Dendritic cell treated with granulocyte-macrophage colony-stimulating factor and Interleukin-4, amounts not matched to agents 40 ng/mL and 50 ng/mL, for 4 days (primary cell): ENCODE measurements at regions not wholly inside any gene's neighbourhood (a gene's known extent, or its start where the extent isn't known, plus 50 kb on each side); places are given as distances from the start of the nearest gene placed in this dataset.

Experiments
- H3K27ac Mint-ChIP-seq: one replicate; pipeline ENCODE4 v1.8.0; 2022; ENCODE audit warnings: mild to moderate bottlenecking, mixed read lengths
- H3K27me3 Mint-ChIP-seq: one replicate; pipeline ENCODE4 v1.8.0; 2022; ENCODE audit warnings: mild to moderate bottlenecking, mixed read lengths
- H3K36me3 Mint-ChIP-seq: one replicate; pipeline ENCODE4 v1.8.0; 2022; ENCODE audit warnings: low read depth, mixed read lengths
- H3K4me1 Mint-ChIP-seq: one replicate; pipeline ENCODE4 v1.8.0; 2022; ENCODE audit warnings: low read depth, mixed read lengths
- H3K4me3 Mint-ChIP-seq: one replicate; pipeline ENCODE4 v1.8.0; 2022; ENCODE audit warnings: mild to moderate bottlenecking, moderate library complexity, mixed read lengths
- H3K9me3 Mint-ChIP-seq: one replicate; pipeline ENCODE4 v1.8.0; 2022; ENCODE audit warnings: mixed read lengths
- intact Hi-C: fragments of 100-400 bp; cut with micrococcal nuclease; formaldehyde crosslinking; loops from one replicate; pipeline ENCODE4 v1.15.0; 2022

- no peak overlapping the region for H3K4me3 Mint-ChIP-seq
- H3K27ac Mint-ChIP-seq, result no peak overlapping the region
- no peaks in the 10 kb centered on the region for H3K4me1 Mint-ChIP-seq
- peaks cover 5% of the 10 kb centered on the region for H3K27me3 Mint-ChIP-seq
- intact Hi-C loops, result no loop called here
- no peaks in the 10 kb centered on the region for H3K9me3 Mint-ChIP-seq
- H3K36me3 Mint-ChIP-seq, result no peaks in the 10 kb centered on the region
Observed at GRCh38 chr1:14522077-14522925, 76.2 kb upstream of the KAZN start.

- Mint-ChIP-seq H3K36me3 (no peaks in the 10 kb centered on the region), H3K4me1 (no peaks in the 10 kb centered on the region), H3K27ac (no peak overlapping the region), H3K27me3 (peaks cover 5% of the 10 kb centered on the region), H3K4me3 (no peak overlapping the region), H3K9me3 (no peaks in the 10 kb centered on the region)
- intact Hi-C loops, result no loop called here
Observed at GRCh38 chr1:14522926-14523241, 75.6 kb upstream of the KAZN start.

- H3K27ac Mint-ChIP-seq, result no peak overlapping the region
- no peaks in the 10 kb centered on the region for H3K36me3 Mint-ChIP-seq
- no peak overlapping the region for H3K4me3 Mint-ChIP-seq
- H3K27me3 Mint-ChIP-seq, result peaks cover 4% of the 10 kb centered on the region
- intact Hi-C loops, result no loop called here
- no peaks in the 10 kb centered on the region for H3K9me3 Mint-ChIP-seq
- H3K4me1 Mint-ChIP-seq, result no peaks in the 10 kb centered on the region
Observed at GRCh38 chr1:14524826-14525636, 73.5 kb upstream of the KAZN start.

- H3K4me1 Mint-ChIP-seq, result no peaks in the 10 kb centered on the region
- no peaks in the 10 kb centered on the region for H3K36me3 Mint-ChIP-seq
- no peaks in the 10 kb centered on the region for H3K9me3 Mint-ChIP-seq
- intact Hi-C loops, result no loop called here
- no peak overlapping the region for H3K4me3 Mint-ChIP-seq
- H3K27me3 Mint-ChIP-seq, result peaks cover 5% of the 10 kb centered on the region
- H3K27ac Mint-ChIP-seq, result no peak overlapping the region
Observed at GRCh38 chr1:14529475-14529874, 69.0 kb upstream of the KAZN start.

- H3K36me3 Mint-ChIP-seq, result no peaks in the 10 kb centered on the region
- H3K4me1 Mint-ChIP-seq, result no peaks in the 10 kb centered on the region
- no peaks in the 10 kb centered on the region for H3K9me3 Mint-ChIP-seq
- peaks cover 14% of the 10 kb centered on the region for H3K27me3 Mint-ChIP-seq
- intact Hi-C loops, result no loop called here
- H3K27ac Mint-ChIP-seq, result no peak overlapping the region
- no peak overlapping the region for H3K4me3 Mint-ChIP-seq
Observed at GRCh38 chr1:14531519-14531918, 67.0 kb upstream of the KAZN start.

- H3K27me3 Mint-ChIP-seq, result peaks cover 20% of the 10 kb centered on the region
- H3K36me3 Mint-ChIP-seq, result no peaks in the 10 kb centered on the region
- no peaks in the 10 kb centered on the region for H3K9me3 Mint-ChIP-seq
- H3K4me1 Mint-ChIP-seq, result no peaks in the 10 kb centered on the region
- no peak overlapping the region for H3K4me3 Mint-ChIP-seq
- intact Hi-C loops, result no loop called here
- no peak overlapping the region for H3K27ac Mint-ChIP-seq
Observed at GRCh38 chr1:14535619-14536355, 62.7 kb upstream of the KAZN start.

GRCh38 chr1:14538335-14538734, 60.1 kb upstream of the KAZN start:
- H3K27ac Mint-ChIP-seq, result no peak overlapping the region
- H3K4me3 Mint-ChIP-seq, result no peak overlapping the region
- intact Hi-C loops, result no loop called here
- peaks cover 10% of the 10 kb centered on the region for H3K4me1 Mint-ChIP-seq
- H3K9me3 Mint-ChIP-seq, result no peaks in the 10 kb centered on the region
- H3K27me3 Mint-ChIP-seq, result peaks cover 27% of the 10 kb centered on the region
- no peaks in the 10 kb centered on the region for H3K36me3 Mint-ChIP-seq

- Mint-ChIP-seq H3K36me3 (no peaks in the 10 kb centered on the region), H3K27me3 (peaks cover 26% of the 10 kb centered on the region), H3K27ac (no peak overlapping the region), H3K4me3 (no peak overlapping the region), H3K9me3 (no peaks in the 10 kb centered on the region), H3K4me1 (peaks cover 15% of the 10 kb centered on the region)
- intact Hi-C loops, result no loop called here
Observed at GRCh38 chr1:14539309-14539708, 59.2 kb upstream of the KAZN start.

GRCh38 chr1:14539953-14540563, 58.4 kb upstream of the KAZN start:
- Mint-ChIP-seq H3K9me3 (no peaks in the 10 kb centered on the region), H3K4me3 (no peak overlapping the region), H3K4me1 (peaks cover 15% of the 10 kb centered on the region), H3K27me3 (peaks cover 25% of the 10 kb centered on the region), H3K36me3 (no peaks in the 10 kb centered on the region), H3K27ac (no peak overlapping the region)
- intact Hi-C loops, result no loop called here

GRCh38 chr1:14541348-14541747, 57.1 kb upstream of the KAZN start:
- peaks cover 30% of the 10 kb centered on the region for H3K27me3 Mint-ChIP-seq
- peaks cover 15% of the 10 kb centered on the region for H3K4me1 Mint-ChIP-seq
- H3K4me3 Mint-ChIP-seq, result no peak overlapping the region
- H3K36me3 Mint-ChIP-seq, result no peaks in the 10 kb centered on the region
- H3K27ac Mint-ChIP-seq, result no peak overlapping the region
- intact Hi-C loops, result no loop called here
- no peaks in the 10 kb centered on the region for H3K9me3 Mint-ChIP-seq

GRCh38 chr1:14543191-14543840, 55.2 kb upstream of the KAZN start:
- Mint-ChIP-seq H3K36me3 (no peaks in the 10 kb centered on the region), H3K4me1 (peaks cover 15% of the 10 kb centered on the region), H3K27ac (no peak overlapping the region), H3K9me3 (no peaks in the 10 kb centered on the region), H3K4me3 (no peak overlapping the region), H3K27me3 (peaks cover 34% of the 10 kb centered on the region)
- intact Hi-C loops, result no loop called here

GRCh38 chr1:14544319-14544718, 54.2 kb upstream of the KAZN start:
- H3K36me3 Mint-ChIP-seq, result no peaks in the 10 kb centered on the region
- peaks cover 15% of the 10 kb centered on the region for H3K4me1 Mint-ChIP-seq
- no peaks in the 10 kb centered on the region for H3K9me3 Mint-ChIP-seq
- peaks cover 30% of the 10 kb centered on the region for H3K27me3 Mint-ChIP-seq
- H3K4me3 Mint-ChIP-seq, result no peak overlapping the region
- intact Hi-C loops, result no loop called here
- no peak overlapping the region for H3K27ac Mint-ChIP-seq

- Mint-ChIP-seq H3K4me1 (peaks cover 15% of the 10 kb centered on the region), H3K27ac (no peak overlapping the region), H3K4me3 (no peak overlapping the region), H3K9me3 (no peaks in the 10 kb centered on the region), H3K36me3 (no peaks in the 10 kb centered on the region), H3K27me3 (peaks cover 34% of the 10 kb centered on the region)
- intact Hi-C loops, result no loop called here
Observed at GRCh38 chr1:14545422-14546025, 53.0 kb upstream of the KAZN start.
